B cell (primary cell): ENCODE measurements at regions not wholly inside any gene's neighbourhood (a gene's known extent, or its start where the extent isn't known, plus 50 kb on each side); places are given as distances from the start of the nearest gene placed in this dataset.

Experiments used
- ATAC-seq: fragments of 200-7000 bp; cut with Tn5 transposase; one replicate; pipeline ENCODE4 v1.10.0; 2021; ENCODE audit warnings: low read depth, mild to moderate bottlenecking, moderate number of reproducible peaks, moderate library complexity
- CTCF ChIA-PET: fragments of 350-600 bp; sonication (Branson Sonifier 250); formaldehyde crosslinking; loops from one replicate; lab custom pipeline; 2021; ENCODE audit warnings: antibody characterized with exemption, inconsistent platforms; lab: Charles Lee
- POLR2A ChIA-PET: fragments of 350-600 bp; sonication (Branson Sonifier 250); formaldehyde crosslinking; loops from one replicate; lab custom pipeline; 2021; ENCODE audit warnings: antibody characterized with exemption; lab: Charles Lee
- DNase-seq: peaks from one replicate; pipeline ENCODE4 v3.0.0; 2013
- H2AFZ ChIP-seq: 2 replicates; pipeline ENCODE4 v1.6.1; 2012; ENCODE audit warnings: mild to moderate bottlenecking, low read depth, low read length; ENCODE audit not compliant: insufficient read depth, poor library complexity, severe bottlenecking
- H3K27ac ChIP-seq, 2 donors: 1 replicate in 1 of 2; 2 replicates in 1 of 2; pipeline ENCODE4 v1.5.1; 2012 to 2013; ENCODE audit warnings: low read length in 2 of 2, mild to moderate bottlenecking in 2 of 2, moderate library complexity in 1 of 2
- H3K27me3 ChIP-seq, 4 experiments: fragments of 200-600 bp in 1 of 4; sonication (generic) in 1 of 4; replicated peaks in 1 of 4; 1 replicate in 2 of 4; 2 replicates in 2 of 4; pipeline versions ENCODE4 v1.6.1 to v1.7.0; 2013 to 2016; ENCODE audit warnings: low read length in 3 of 4, mild to moderate bottlenecking in 2 of 4, mixed read lengths in 1 of 4, moderate library complexity in 1 of 4; ENCODE audit not compliant: insufficient read depth in 4 of 4, control insufficient read depth in 3 of 4; ENCODE audit errors: control extremely low read depth in 1 of 4
- H3K36me3 ChIP-seq, 2 experiments: replicated peaks in 1 of 2; 1 replicate in 1 of 2; 2 replicates in 1 of 2; pipeline versions ENCODE4 v1.6.1 to v1.7.1; 2013; ENCODE audit warnings: low read length in 1 of 2; ENCODE audit not compliant: insufficient read depth in 2 of 2, control insufficient read depth in 1 of 2; ENCODE audit errors: control extremely low read depth in 1 of 2, extremely low read depth in 1 of 2
- H3K4me1 ChIP-seq, 2 donors: fragments of 200-600 bp in 1 of 2; sonication (generic) in 1 of 2; 1 replicate in 1 of 2; 2 replicates in 1 of 2; pipeline versions ENCODE4 v1.5.1 to v1.6.1; 2013 to 2017; ENCODE audit warnings: low read length in 2 of 2; ENCODE audit not compliant: control insufficient read depth in 2 of 2, insufficient read depth in 2 of 2
- H3K4me2 ChIP-seq: replicated peaks from 2 replicates; pipeline ENCODE3; 2012; ENCODE audit warnings: mild to moderate bottlenecking, low read depth, low read length; ENCODE audit not compliant: poor library complexity, severe bottlenecking
- H3K4me3 ChIP-seq, 5 experiments: fragments of 200-600 bp in 1 of 5; sonication (generic) in 1 of 5; 1 replicate in 3 of 5; 2 replicates in 2 of 5; pipeline versions ENCODE4 v1.5.1 to v1.7.0; 2011 to 2016; ENCODE audit warnings: low read length in 4 of 5, mild to moderate bottlenecking in 4 of 5, low read depth in 2 of 5, control low read depth in 1 of 5, moderate library complexity in 1 of 5; ENCODE audit not compliant: insufficient read depth in 1 of 5; ENCODE audit errors: control extremely low read depth in 1 of 5, extremely low read depth in 1 of 5
- H3K79me2 ChIP-seq: fragments of 200-600 bp; sonication (generic); one replicate; pipeline ENCODE4 v1.6.0; 2016; ENCODE audit warnings: low read length; ENCODE audit not compliant: control insufficient read depth, insufficient read depth
- H3K9ac ChIP-seq: fragments of 200-600 bp; sonication (generic); 2 replicates; pipeline ENCODE4 v1.6.1; 2017; ENCODE audit warnings: mild to moderate bottlenecking, low read length, moderate library complexity
- H3K9me3 ChIP-seq, 3 donors: one replicate each; pipeline versions ENCODE4 v1.6.1 to v1.7.1; 2013; ENCODE audit warnings: low read length in 2 of 3; ENCODE audit not compliant: control insufficient read depth in 2 of 3, insufficient read depth in 1 of 3; ENCODE audit errors: control extremely low read depth in 1 of 3
- H4K20me1 ChIP-seq: 2 replicates; pipeline ENCODE4 v1.6.0; 2012; ENCODE audit warnings: mild to moderate bottlenecking, low read length; ENCODE audit not compliant: insufficient read depth, control insufficient read depth, poor library complexity, severe bottlenecking
- H3K27ac Mint-ChIP-seq: one replicate; pipeline ENCODE4 v1.8.0; 2021; ENCODE audit warnings: mixed read lengths
- H3K27me3 Mint-ChIP-seq: one replicate; pipeline ENCODE4 v1.8.0; 2021; ENCODE audit warnings: mixed read lengths
- H3K4me1 Mint-ChIP-seq: one replicate; pipeline ENCODE4 v1.8.0; 2021; ENCODE audit warnings: mixed read lengths
- H3K4me3 Mint-ChIP-seq: one replicate; pipeline ENCODE4 v1.8.0; 2021; ENCODE audit warnings: mixed read lengths
- H3K9me3 Mint-ChIP-seq: one replicate; pipeline ENCODE4 v1.8.0; 2022; ENCODE audit warnings: mixed read lengths; ENCODE audit not compliant: insufficient read depth
- EZH2 ChIP-seq: IDR thresholded peaks from 2 replicates; pipeline ENCODE4 v1.6.1; 2012; ENCODE audit warnings: borderline replicate concordance, low read depth, mild to moderate bottlenecking, moderate library complexity, low read length; ENCODE audit not compliant: insufficient read depth, poor library complexity, severe bottlenecking
- WGBS: methylation state at CpG from one replicate; pipeline ENCODE4 v1.1.5; 2013; ENCODE audit warnings: missing lambda C conversion rate; ENCODE audit not compliant: insufficient coverage; 5-methylcytosine and 5-hydroxymethylcytosine counted together
- intact Hi-C: fragments of 100-400 bp; cut with micrococcal nuclease; formaldehyde crosslinking; loops from one replicate; pipeline ENCODE4 v1.10.0; 2022
- TF ChIP-seq, protein P1 (sequence below): fragments of 200-600 bp; IDR thresholded peaks from one replicate; pipeline ENCODE4 v1.8.0; 2022; ENCODE audit warnings: antibody characterized with exemption, mild to moderate bottlenecking

DNA sequence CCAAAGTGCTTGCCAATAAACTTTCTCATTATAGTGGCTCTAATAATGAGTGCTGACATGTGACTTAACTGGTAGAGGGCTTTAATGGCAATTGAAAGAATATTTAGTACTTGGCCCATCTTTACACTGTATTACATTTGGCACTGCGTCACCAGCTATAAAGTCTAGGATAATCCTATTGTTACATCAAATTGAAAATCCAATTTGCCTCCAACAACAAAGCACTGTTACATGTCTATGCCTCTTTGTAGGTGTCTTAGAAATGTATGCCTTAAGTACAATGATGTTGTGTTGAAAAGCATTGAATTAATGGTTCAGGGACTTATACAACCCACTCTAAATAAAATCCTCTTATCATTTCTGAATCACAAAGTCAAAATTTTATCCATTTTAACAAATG lies 420.4 kb upstream of the JAG1 start:
- Mint-ChIP-seq H3K4me1 (no peaks in the 10 kb centered on the region), H3K27ac (no peak overlapping the region), H3K9me3 (no peaks in the 10 kb centered on the region), H3K27me3 (no peaks in the 10 kb centered on the region), H3K4me3 (no peak overlapping the region)
- ChIA-PET CTCF (no interaction called here), POLR2A (no interaction called here)
- no peaks in the 10 kb centered on the region for H4K20me1 ChIP-seq
- H3K9ac ChIP-seq, result no peak overlapping the region
- peaks cover 0 to 2% (median 0%) of the 10 kb centered on the region in 3 donors for H3K9me3 ChIP-seq
- H3K4me3 ChIP-seq, result no peak overlapping the region
- DNase-seq (no peak), ATAC-seq (no peak)
- no peak for TF ChIP-seq EZH2
- TF ChIP-seq, protein P1, sequence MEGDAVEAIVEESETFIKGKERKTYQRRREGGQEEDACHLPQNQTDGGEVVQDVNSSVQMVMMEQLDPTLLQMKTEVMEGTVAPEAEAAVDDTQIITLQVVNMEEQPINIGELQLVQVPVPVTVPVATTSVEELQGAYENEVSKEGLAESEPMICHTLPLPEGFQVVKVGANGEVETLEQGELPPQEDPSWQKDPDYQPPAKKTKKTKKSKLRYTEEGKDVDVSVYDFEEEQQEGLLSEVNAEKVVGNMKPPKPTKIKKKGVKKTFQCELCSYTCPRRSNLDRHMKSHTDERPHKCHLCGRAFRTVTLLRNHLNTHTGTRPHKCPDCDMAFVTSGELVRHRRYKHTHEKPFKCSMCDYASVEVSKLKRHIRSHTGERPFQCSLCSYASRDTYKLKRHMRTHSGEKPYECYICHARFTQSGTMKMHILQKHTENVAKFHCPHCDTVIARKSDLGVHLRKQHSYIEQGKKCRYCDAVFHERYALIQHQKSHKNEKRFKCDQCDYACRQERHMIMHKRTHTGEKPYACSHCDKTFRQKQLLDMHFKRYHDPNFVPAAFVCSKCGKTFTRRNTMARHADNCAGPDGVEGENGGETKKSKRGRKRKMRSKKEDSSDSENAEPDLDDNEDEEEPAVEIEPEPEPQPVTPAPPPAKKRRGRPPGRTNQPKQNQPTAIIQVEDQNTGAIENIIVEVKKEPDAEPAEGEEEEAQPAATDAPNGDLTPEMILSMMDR, result no peak
- no peaks in the 10 kb centered on the region for H3K27me3 ChIP-seq
- no peaks in the 10 kb centered on the region for H3K36me3 ChIP-seq
- no peaks in the 10 kb centered on the region for H3K79me2 ChIP-seq
- no peak overlapping the region for H3K27ac ChIP-seq
- intact Hi-C loops, result no loop called here
- no CpG with 5 or more reads among the region's 1 CpG for WGBS
- H3K4me2 ChIP-seq, result no peak overlapping the region
- H3K4me1 ChIP-seq, result no peaks in the 10 kb centered on the region
- no peak overlapping the region for H2AFZ ChIP-seq

DNA sequence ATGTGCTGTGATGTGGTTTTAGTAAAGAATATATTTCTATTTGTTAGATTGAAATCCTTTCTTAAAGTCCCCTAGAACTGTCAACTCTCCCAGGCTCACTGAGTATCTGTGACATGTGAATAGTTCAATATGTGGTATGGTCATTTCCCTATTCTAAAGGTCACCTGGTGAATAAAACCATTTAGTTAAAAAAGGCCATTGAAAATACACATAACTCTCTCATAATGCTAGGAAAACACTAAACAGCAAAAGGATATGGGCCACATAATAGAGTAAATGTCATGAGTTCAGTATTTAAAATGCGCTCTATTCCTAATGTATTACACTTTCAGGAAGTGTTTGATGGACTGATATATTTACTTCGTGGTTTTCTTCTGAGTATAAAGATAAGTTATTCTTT lies 420.9 kb upstream of the JAG1 start:
- H3K4me3 ChIP-seq, result no peak overlapping the region
- H2AFZ ChIP-seq, result no peak overlapping the region
- TF ChIP-seq EZH2, result no peak
- TF ChIP-seq, protein P1, result no peak
- Mint-ChIP-seq H3K27ac (no peak overlapping the region), H3K27me3 (no peaks in the 10 kb centered on the region), H3K4me3 (no peak overlapping the region), H3K4me1 (no peaks in the 10 kb centered on the region), H3K9me3 (no peaks in the 10 kb centered on the region)
- H3K79me2 ChIP-seq, result no peaks in the 10 kb centered on the region
- WGBS, result no CpG with 5 or more reads among the region's 2 CpGs
- POLR2A ChIA-PET, result no interaction called here
- H3K9me3 ChIP-seq, result peaks cover 0 to 2% (median 0%) of the 10 kb centered on the region in 3 donors
- H3K4me2 ChIP-seq, result no peak overlapping the region
- CTCF ChIA-PET, result no interaction called here
- intact Hi-C loops, result no loop called here
- H3K27me3 ChIP-seq, result no peaks in the 10 kb centered on the region
- no peaks in the 10 kb centered on the region for H3K36me3 ChIP-seq
- H3K9ac ChIP-seq, result no peak overlapping the region
- no peaks in the 10 kb centered on the region for H3K4me1 ChIP-seq
- DNase-seq, result no peak
- ATAC-seq, result no peak
- no peak overlapping the region for H3K27ac ChIP-seq
- no peaks in the 10 kb centered on the region for H4K20me1 ChIP-seq
